A673 (cell line): ENCODE measurements at regions not wholly inside any gene's neighbourhood (a gene's known extent, or its start where the extent isn't known, plus 50 kb on each side); places are given as distances from the start of the nearest gene placed in this dataset.

Source experiments
- EZH2 ChIP-seq: fragments of 200-600 bp; sonication (generic); IDR thresholded peaks from 2 replicates; pipeline ENCODE4 v1.6.1; 2017; ENCODE audit warnings: borderline replicate concordance, low read depth, mild to moderate bottlenecking, mixed read lengths, antibody characterized with exemption, low read length; ENCODE audit not compliant: poor library complexity, severe bottlenecking
- TF ChIP-seq, protein P1 (sequence below): fragments of 300-800, 200-600 bp; sonication (generic); conservative IDR thresholded peaks from 2 replicates; pipeline ENCODE4 v1.5.1; 2017; ENCODE audit warnings: low read depth, mild to moderate bottlenecking, antibody characterized with exemption, low read length, moderate library complexity, mixed read lengths

DNA sequence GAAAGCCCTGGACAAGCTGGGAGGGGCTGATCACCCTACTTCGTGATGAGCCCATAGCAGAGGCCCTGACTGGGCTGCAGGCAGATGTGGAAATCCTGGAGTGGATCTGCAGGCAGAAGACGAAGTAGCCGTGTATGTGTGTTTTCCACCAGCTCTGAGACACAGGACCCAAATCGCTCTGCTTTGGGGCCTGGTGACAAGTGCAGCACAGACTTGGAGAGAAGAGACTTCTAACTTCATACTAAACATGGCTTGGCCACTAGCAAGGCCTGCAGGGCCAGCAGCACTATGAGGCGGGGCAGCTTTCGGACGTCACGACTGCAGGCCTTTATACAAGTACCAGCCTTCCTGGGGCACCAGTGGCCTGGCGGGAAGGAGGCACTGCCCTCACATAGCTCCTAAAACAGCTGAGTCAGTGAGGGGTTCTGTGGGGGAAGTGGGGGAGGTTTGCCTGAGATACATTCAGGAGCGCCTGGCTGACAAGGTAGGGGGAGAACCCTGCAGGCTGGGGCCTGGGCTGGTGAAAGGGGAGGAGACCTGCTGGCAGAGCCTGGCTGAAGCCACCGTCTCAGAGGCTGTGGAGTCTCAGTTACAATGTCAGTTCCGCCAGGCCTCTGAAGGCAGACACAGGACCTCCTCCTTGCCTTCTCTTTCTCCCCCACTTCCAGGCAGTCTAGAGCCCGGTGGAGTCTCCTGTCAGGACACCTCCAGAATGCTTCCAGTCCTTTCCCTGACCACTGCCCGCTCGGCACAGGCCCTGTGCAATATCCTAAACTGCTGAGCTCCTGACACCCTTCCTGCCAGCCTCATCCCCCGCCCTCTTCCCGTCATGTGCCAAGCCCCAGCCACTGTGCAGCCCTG is 73.4 kb downstream of the WSB1 start:
- TF ChIP-seq, protein P1, sequence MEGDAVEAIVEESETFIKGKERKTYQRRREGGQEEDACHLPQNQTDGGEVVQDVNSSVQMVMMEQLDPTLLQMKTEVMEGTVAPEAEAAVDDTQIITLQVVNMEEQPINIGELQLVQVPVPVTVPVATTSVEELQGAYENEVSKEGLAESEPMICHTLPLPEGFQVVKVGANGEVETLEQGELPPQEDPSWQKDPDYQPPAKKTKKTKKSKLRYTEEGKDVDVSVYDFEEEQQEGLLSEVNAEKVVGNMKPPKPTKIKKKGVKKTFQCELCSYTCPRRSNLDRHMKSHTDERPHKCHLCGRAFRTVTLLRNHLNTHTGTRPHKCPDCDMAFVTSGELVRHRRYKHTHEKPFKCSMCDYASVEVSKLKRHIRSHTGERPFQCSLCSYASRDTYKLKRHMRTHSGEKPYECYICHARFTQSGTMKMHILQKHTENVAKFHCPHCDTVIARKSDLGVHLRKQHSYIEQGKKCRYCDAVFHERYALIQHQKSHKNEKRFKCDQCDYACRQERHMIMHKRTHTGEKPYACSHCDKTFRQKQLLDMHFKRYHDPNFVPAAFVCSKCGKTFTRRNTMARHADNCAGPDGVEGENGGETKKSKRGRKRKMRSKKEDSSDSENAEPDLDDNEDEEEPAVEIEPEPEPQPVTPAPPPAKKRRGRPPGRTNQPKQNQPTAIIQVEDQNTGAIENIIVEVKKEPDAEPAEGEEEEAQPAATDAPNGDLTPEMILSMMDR = no peak
- no peak for TF ChIP-seq EZH2
